CD4-positive, alpha-beta T cell treated with Interleukin-15 for 4 hours (primary cell): ENCODE measurements at regions not wholly inside any gene's neighbourhood (a gene's known extent, or its start where the extent isn't known, plus 50 kb on each side); places are given as distances from the start of the nearest gene placed in this dataset.

Experiments used
- DNase-seq: peaks from one replicate; pipeline ENCODE4 v3.0.0-alpha.2; 2020; ENCODE audit warnings: low spot score

DNA sequence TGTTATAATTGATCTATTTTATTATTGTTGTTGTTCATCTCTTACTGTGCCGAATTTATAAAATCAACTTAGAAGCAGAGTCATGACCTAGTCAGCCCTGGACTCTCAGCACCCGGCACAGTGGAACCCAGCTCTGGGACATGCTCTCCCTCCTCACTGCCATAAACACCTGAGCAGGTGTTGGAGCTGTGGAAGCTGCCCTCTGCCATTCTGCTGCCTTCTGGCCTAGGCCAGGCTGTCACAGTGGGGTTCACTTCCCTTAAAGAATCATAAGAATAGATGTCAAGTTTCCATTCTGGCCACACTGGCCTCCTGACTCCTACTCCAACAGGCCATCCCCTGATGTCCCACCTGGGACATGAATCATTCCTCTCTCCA lies 192.2 kb downstream of the ZFP36L2 start:
- no peak for DNase-seq

DNA sequence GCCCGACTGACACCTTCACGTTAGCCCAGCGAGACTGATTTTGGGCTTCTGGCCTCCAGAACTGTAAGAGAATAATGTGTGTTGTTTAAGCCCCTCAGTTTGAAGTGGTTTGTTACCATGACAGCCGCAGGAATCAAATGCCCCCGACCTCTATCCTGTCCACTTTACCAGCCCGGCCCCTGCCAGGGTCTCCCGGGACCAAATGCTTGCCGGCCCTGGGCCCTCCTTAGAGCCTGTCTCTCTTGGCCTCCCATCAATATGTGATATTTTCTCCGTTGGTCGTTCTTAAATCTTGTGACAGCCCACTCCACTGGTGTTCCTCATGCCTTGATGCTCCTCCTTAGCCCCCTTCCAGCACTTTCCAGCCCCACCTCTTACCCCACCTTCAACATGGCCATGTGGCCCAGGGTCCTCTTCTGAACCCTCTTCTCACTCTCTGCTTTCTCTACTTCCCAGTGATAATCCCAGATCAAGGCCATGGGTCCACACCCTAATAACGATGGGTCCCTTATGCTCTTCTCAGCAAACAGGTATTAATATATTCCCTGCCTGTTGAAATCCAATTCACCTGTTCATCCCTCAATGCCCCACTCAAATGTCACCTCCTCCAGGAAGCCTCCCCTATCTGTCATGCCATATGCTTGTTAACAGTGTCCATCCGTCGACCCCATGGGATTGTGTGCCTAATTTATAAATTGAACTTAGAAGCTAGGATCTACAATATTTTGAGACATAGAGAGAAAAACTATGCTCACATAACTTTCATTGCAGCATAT lies 192.8 kb downstream of the ZFP36L2 start:
- DNase-seq = no peak

DNA sequence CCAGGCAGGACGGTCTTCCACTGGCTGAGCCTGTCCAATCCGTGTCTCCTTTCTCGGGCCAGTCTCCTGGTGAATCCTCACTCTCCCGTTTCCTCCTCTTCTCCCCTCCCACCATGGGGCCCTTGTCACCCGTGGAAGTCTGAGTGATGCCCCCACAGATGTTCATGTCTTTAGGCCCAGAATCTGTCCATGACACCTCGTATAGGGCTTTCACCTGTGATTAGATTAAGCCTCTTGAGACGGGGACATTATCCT lies 193.5 kb downstream of the ZFP36L2 start:
- no peak for DNase-seq

DNA sequence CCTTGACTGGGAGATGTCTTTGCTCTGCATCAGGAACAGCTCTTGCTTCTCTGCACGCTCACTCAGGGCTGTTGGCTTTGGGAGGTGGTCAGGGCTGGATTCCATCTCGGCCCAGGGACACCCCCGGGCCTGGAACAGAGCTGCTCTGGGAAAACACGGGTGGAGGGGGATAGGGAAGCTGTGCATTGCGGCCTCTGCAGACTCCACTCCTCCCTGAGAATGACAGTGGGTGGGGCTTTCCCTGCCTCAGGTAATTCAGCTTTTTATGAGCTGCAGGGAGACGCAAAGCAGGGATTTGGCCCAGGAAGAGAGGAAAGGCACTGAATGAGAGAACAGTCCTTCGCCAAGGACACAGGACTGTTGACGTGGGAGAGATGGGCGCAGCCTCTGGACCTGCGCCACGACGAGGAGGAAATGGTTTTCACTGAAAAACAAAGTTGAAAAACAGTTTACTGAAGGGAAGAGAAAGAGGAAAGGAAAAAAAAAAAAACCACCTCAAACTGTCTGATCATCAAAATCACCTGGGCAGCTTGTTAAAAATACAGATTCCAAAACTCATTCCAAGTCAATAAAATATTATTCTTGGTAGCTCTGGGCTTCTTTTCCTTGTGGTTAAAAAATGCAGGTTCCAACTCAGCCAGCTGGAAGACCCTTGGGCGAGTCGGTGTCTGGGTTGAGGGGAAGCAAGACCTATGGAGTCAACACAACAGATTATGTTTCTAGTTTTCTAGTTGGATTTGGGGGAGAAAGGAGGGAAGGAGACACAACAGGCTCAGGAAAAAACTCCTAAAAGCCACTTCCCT lies 194.0 kb downstream of the ZFP36L2 start:
- no peak for DNase-seq

DNA sequence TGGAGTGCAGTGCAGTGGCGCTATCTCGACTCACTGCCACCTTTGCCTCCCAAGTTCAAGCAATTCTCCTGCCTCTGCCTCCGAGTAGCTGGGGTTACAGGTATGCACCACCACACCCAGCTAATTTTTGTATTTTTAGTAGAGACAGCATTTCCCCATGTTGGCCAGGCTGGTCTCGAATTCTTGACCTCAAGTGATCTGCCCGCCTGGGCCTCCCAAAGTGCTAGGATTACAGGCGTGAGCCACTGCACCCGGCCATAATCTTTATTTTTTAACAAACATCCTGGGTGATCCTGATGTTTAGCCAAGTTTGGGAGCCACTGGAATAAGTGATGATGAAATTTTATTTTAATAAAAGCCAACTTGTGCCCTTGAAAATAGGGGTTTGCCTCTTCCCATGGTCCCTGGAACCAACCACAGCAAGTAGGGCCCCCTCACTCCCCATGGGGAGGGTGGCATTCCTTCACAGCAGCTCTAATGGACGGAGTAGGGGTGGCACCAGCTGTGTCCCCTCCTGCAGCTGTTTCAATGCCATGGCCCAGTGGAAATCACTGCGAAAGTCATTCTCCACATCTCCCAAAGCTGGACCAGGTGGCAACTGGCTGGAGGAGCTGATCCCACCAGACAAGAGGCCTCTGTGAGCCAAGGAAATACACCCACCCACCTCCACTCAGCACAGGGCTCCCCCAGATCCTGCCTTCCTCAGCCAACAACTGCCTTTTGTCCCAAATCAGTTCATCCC lies 194.8 kb downstream of the ZFP36L2 start:
- DNase-seq = no peak

DNA sequence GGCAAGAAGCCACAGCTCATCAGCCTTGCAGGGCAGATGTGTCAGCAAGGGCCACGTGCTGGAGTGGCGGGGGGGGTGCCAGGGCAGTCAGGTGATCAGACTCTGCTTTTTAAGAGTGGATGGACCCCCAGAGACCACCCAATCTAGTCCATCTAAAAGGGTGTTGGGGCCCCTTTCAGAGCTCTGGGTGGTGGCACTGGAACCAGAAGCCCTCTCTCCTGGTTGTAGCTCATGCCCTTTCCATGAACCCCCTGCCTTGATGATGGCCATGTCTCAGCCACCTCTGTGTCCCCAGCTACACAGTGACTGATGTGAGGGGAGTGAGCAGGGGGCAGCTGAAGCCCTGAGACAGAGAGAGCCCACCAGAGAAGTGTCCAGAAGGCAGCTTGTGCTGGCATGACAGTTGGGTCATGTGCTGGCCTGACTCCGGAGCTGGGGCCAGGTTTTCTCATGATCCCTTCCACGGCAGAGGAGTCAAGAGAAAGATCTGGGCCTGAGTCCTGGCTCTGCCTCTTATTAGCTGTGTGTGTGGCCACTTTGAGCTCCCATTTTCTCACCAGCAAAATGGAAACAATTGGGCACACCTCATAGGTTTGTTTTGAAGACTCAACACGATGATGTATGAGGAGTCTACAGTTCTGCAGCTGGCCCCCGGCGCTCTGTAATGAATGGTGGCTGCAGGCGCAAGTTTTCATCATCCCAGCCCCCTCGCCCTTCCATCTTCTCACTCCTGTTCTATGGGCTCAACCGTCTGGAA lies 195.7 kb downstream of the ZFP36L2 start:
- DNase-seq = no peak

DNA sequence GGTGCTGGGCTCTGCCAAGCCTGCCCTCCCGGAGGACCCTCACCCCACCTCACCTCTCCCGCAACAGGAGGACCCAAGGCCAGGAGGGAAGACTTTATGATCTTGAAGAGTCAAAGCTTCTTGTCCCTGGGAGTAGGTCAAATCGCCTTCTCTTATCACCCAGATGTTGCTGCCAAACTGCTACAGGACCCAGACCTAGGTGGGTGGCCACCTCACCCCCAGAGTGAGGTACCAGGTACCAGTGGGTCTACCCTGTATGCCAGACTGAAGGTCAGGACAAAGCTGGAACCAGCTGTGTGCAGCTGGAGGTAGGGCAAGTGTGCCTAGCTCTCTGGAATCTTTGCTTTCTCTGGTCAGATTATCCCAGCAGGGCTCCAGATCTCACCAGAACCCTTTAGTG lies 197.2 kb downstream of the ZFP36L2 start:
- DNase-seq = no peak

DNA sequence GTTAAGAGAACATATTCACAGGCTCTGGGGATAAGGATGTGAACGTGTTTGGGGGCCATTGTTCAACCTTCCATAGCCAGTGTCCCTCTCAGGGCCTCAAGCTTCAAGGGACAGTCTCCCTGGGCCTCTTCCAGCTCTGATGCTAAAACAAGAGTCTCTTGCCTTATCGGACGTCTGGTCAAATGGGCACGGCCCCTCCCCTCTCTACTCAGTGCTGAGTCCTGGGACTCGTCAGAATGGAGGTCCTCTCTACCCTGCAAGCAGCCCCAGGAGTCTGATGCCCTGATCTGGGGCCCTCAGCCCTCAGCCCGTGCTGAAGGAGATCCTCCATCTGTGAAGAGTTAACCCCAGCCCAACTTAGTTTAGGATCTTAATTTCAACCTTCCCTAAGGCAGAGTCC lies 198.2 kb downstream of the ZFP36L2 start:
- DNase-seq = no peak

DNA sequence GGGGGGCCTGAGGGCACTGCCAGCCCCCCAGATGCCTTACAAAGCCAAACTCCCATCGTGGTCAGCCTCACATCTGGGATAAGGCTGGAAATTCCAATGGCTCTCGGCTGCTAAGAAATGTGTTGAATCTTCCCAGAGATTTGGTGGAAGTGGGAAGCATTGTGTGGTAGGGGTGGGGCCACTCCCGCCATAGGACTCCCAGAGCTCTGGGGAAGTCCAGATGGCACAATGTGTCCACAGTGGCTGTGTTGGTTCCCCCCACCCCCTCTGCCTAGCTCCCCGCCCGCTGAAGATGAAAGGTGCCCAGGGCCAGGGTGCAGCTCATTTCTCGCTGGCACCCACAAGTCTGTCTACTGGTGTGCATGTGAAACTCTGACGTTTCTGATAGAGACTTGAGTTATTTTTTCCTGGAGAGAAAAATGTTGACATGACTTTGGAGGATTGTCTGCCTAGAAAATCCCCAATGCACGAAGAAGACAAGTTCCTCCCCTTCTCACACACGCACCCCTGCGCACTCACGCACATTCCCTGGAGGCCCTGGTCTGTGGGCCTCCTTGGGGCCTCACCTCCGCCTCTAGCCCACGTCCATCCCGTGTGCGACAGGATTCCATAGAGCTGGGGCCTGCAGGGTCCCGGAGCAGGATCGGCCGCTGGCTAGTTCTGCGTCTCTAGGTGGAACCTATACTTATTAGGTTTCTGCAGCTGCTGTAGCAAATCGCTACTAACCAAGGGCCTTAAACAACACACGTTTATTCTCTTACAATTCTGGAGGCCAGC lies 199.1 kb downstream of the ZFP36L2 start:
- DNase-seq = no peak

DNA sequence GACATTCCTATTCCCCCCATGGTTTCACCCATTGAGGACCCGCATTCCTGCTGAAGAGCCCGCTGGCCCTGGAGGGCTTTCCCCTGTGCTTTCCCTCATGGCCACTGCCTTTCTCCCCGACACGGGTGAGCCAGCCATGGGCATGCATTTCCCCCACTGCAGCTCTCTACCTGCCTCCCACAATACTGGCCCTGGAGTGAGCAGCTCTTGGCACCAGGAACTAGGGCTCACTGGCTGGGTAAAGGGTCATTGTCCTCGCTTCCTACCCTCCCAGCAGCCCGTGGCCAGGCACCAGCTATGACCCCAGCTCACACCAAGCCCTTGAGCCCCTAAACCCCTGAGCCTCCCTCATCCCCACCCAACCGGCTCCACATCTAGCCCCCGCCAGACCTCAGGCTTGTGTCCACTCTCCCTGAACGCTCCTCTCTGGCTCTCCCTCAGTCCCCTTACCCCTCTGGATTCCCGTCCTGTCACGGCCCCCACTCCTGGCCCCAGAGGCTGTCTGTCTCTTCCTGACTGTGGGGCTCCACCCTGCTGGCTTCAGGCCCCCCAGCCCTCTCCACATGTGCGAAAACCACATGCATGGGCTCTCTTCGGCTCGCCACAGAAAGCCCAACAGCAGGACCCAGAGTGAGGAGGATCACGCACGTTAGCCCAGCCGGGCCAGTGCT lies 199.8 kb downstream of the ZFP36L2 start:
- DNase-seq = no peak

DNA sequence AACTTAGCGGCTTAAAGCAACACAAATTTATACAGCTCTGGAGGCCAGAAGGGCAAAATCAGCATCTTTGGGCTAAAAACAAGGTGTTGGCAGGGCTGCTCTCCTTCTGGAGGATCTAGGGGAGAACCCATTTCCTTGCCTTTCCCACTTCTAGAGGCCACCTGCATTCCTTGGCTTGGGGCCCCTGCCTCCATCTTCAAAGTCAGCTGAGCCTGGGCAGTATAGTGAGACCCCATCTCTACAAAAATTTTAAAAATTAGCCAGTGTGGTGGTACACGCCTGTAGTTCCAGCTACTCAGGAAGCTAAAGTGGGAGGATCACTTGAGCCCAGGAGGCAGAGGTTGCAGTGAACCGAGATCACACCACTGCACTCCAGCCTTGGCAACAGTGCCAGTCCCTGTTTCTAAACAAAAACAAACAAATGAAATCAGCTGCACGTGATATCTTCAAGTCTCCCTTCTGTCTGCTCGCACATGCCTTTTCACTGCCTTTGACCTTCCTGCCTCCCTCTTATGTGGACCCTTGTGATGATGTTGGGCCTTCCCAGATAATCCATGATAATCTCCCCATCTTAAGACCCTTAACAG lies 200.6 kb downstream of the ZFP36L2 start:
- DNase-seq = no peak

DNA sequence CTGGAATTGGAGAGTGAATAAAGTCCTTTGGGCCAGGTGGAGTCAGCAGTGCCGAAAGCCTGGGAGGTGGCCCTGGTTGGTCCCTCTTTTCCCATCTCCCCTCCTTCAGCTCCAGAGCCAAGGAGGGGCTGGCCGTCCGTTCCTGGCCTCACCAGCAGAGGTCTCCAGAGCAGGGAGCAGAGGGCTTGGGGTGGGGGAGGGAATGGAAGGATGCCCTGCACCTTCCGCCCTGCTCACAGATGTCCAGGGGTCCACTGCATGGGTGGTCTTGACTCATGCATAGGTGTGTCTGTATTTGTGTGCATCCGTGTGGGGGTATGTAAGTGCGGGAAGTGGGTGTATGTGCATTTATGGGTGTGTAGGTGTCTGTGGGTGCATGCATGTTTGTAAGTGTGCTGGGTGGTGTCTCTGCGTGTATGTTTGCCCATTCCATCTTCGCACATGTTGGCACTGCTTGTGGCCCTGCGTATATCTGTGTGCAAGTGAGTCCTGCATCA lies 201.8 kb downstream of the ZFP36L2 start:
- DNase-seq = peak; percentile 16

DNA sequence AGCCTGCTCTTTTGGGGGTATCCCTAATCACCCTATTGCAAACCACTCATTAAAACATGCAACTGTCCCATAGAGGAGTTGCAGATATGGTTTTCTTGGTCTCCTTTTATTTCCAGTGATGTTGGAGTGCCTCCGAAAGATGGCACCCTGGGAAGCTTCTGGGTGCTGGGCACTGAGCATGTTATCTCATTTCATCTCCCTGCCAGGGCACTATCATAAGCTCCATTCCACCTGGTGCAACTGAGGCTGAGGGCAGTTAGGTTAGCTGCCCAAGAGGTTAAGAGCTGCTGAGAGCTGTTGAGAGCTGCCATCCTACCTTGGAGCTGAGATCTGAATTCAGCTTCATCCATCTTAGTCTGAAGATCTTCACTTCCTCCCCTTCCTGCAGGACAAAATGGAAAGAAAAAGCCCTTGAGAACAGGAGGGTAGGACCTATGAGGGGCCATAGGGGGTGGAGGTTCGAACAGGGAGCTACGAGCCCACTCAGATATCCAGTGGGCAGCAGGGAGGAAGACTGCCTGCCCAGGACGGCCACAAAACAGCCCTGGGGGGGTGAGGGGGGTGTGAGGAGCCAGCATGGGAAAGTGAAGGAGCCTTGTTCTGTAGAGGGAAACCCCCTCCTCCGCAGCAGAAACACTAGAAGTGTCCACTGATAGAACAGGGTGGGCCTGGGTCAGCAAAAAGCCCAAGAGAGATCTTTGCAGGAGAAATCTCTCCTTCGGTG lies 202.5 kb downstream of the ZFP36L2 start:
- DNase-seq = no peak

DNA sequence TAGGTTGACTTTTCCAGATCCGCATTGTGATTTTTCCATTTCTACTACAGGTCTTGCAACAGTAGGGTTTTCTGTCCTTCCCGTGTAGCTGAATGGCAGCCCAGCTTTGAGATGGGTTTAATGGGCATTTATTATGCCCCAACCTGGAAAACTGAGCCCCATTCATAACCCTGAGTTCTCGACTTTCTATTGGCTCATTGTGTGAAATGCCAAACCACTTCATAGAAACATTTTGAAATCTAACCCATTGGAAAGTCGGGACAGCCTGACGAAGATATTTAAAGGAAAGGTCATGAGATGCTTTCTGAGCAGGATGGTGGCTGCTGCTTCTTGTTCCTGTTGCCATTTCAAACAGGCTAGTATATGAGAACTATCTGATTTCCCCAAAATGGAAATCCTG lies 203.5 kb downstream of the ZFP36L2 start:
- DNase-seq = no peak

DNA sequence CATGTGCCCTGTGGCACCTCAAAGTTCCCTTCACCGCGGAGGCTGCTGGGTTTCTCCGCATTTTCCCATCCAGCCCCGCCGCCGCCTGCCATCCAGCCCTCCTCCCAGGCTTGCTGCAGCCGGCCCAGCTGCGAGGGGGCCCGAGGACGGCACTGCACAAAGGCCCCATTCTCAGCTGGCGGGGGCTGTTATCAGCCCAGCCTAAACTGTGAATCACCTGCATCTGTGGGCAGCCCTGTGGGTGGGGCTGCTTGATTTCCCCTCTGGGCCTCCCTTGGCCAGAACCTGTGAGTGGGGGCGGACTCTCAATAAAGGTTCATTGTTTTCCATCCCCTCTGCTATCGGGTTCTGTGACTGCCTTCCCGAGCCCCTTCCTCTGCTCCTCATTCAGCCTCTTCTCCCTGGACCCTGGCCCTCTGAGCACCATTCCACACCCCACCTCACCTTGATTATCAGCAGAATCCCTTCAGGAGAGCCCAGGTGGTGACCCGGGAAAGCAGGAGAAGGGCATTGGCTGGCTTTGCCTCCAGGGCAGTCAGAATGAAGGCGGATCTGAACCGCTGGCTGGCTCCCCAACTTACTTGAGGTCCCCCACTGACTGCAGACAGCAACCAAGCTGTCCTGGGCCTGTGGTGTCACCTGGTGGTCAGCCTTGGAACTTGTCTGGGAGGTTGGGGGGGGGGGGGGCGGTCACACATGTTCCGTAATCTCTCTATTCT lies 204.5 kb downstream of the ZFP36L2 start:
- DNase-seq = no peak

DNA sequence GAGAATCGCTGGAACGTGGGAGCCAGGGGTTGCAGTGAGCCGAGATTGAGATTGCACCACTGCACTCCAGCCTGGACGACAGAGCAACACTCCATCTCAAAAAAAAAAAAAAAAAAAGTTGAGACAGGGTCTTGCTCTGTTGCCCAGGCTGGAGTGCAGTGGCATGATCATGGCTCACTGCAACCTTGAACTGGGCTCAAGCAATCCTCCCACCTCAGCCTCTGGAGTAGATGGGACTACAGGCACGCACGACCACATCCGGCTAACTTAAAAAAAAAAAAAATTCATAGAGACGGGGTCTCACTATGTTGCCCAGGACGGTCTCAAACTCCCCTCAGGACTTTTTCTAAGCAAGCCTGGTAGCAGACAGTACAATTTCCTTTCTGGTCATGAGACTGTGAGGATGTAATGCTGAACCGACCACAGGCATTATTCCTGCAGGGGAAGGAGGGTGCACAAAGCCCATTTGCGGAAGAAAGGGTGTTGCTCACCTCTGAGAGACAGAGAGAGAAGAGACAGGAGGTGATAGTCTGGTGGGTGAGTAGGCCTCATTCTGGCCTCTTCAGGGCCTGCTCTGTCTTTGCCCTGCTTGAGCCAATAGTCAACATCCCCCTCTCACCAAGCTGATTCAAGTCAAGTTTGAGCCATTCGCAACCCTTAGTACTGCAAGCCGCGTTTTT lies 205.3 kb downstream of the ZFP36L2 start:
- no peak for DNase-seq

DNA sequence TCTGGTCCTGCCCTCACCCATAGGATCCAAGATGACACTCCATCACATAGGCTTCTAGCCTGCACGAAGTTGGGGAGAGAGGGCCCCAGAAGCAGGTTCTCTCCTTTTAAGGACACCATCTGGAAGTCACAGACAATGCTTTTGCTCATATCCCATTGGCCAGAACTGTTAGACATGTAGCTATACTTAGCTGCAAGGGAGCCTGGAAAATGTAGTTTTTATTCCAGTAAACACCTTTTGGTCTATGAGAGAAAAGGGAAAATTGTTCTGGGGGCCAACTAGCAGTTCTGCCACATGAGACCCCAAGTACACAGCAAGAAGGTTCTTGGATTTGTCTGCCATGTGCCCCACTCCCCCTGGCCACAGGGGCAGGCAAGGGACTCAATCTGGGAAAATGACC lies 206.1 kb downstream of the ZFP36L2 start:
- no peak for DNase-seq

DNA sequence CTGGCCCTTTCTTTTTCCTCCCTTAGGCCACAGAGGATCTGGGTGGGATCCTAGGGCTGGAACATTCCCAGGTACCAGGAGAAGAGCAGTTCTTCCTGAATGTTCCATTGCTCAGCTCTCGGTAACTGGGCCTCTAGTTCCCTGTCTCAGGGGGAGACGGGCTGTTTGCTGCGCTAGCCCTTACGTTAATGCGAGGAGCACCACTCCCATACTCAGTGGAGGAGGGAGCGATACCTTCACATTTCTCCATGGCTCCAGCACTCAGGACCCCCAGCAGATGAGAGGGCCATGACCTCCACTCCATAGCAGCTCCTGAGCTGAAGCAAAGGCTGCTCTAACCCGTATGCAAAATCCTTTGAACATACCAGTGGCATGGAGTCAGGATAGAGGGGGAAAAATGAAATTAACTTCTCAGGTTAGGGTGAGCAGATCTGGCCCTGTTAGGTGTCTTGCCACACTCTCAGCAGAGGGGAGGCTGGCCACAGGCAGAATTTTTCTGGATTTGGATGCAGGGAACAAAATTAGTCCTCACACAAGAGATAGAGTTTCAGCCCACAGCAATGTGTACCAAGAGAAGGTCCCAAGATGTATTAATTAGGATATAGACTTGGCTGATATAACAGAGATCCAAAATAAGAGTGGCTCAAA lies 206.7 kb downstream of the ZFP36L2 start:
- no peak for DNase-seq
